ENCODE measurements at regions not wholly inside any gene's neighbourhood (a gene's known extent, or its start where the extent isn't known, plus 50 kb on each side); places are given as distances from the start of the nearest gene placed in this dataset.

- DNase-seq (ENCODE audit: low read depth), result no peak
These were observed 99.7 kb upstream of the KLHL29 start for GRCh38 chr2:23285091-23285800.

DNA sequence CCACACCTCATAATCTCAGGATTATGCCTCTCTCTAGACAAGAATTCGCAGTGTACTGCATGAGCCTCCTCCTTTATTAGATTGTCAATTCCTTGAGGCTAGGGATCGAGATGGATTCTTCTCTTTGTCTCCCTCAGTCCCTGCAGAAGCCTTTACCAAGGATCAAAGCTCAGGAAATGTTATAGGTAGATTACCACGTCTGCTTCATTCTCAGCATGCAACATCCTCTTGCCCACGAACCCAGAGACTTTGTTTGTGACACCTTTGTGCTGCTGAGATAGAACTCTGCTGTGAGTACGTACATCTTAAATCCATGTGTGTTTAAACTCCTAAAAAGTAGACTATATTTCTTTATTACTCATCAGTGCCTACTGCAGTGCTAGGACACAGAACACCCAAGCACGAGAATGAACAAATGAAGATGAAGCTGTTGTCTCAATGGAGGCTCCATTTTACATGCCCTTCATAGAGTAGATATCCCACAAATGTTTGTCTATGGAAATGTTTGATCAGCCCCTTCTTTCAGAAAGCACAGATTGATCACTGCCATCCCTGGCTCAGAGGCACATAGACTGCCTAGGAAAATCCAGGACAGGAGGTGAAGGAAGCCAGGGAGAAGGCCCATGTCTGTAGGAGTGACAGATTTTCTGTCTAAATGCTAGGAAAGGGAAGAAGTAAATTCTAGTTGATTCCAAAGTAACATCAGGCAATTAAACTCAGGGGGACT lies 98.8 kb upstream of the KLHL29 start:
- DNase-seq (ENCODE audit: low read depth), result no peak

DNA sequence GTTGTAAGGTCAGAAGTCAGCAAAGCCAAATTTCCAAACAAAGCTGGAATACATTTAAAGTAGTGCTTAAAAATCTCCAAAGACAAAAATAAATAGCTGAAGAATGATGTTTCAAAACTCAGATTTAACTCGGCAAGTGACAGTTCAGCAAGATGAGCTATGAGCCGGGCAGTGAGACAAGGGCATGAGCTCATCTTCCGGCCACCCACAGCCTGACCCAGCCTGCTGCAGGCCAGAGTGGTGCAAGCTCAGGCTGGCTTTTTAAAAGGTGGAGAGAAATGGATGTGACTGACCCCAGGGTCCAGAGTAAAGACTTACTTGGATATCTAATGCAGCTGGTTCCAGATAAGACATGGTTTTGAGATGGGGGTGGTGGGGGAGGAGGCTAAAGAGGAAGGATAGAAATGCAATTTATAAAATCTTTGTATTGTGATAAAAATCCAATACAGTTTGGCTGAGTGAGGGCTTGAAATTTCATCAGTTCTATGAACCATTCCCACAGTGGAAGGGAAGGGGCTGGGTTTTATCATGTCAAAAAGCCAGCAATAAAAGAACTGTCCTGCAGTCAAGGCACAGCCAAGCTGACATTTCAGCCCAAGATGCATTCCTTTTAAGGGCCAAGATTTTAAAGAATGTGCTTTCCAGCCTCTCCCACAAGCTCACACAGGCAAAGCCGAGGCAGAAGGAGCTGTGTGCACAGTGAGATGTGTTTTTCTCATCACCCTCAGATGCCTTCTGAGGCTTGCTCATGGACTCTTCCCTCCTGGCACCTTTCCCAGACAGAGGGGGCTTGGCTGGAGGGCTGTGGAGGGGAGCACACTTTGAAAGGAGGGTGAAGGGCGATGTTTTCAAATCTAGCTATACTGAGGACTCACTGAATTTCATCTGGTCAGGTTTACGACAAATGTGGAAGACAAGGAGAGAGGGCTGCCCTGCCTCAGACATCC lies 97.9 kb upstream of the KLHL29 start:
- DNase-seq (ENCODE audit: low read depth), result peak; percentile 7

- DNase-seq (ENCODE audit: low read depth), result no peak
These were observed 95.3 kb upstream of the KLHL29 start for GRCh38 chr2:23289671-23290070.

DNA sequence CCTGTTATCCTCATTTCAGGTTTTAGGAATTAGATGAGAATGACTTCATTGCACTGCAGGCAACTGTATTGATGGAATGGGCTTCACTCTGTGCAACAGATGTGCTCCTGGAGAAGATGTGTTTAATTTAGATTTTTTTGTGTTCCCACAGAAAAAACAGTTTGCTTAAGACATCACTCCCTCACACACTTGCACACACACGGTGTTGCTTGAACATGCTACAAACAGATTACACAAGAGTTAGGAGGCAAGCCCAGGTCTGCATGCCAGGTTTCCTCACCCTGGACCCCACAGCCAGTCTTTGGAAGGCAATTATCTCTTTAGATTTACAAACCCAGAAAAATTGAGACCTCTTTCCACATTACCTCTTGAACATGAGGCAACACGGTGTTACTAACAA lies 93.7 kb upstream of the KLHL29 start:
- DNase-seq (ENCODE audit: low read depth), result no peak

GRCh38 chr2:23292024-23292423 lies 93.0 kb upstream of the KLHL29 start:
- DNase-seq (ENCODE audit: low read depth), result no peak

DNA sequence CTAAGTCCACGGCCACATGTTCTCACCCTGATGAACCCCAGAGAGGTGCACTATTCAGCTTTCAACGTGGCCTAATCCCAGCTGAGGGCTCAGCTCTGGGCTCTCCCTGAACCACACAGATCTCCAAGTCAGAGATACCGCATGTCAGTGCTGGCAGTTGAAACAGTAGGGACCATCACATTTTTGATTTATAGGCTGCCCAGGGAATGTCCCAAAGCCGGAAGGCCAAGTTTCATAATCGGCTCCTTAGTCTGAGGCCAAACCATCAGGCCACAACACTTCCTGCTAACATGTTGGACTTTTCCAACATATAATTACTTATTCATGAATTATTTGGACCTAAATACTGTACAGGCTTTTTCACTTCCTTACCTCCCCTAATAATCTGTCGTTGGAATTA lies 91.9 kb upstream of the KLHL29 start:
- DNase-seq (ENCODE audit: low read depth), result peak; percentile 43

DNA sequence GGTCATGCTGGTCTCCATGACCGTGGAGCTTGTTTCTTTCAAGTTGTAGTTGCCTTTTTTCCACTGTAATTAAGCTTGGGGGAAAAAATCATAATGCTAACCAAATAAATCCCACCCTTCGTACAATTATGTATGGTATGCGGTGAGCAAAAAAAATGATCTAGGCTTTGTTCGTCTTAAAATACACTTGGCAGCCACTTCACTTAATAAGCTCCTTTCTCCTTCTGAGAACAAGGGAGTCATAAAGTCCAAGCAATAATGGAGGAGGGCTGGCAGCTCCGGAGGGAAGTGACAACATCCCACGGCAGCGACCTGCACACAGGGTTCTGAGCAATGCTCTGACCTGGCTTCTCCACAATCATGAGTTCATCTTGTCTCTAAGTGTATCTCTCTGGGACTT lies 91.2 kb upstream of the KLHL29 start:
- DNase-seq (ENCODE audit: low read depth), result no peak

DNA sequence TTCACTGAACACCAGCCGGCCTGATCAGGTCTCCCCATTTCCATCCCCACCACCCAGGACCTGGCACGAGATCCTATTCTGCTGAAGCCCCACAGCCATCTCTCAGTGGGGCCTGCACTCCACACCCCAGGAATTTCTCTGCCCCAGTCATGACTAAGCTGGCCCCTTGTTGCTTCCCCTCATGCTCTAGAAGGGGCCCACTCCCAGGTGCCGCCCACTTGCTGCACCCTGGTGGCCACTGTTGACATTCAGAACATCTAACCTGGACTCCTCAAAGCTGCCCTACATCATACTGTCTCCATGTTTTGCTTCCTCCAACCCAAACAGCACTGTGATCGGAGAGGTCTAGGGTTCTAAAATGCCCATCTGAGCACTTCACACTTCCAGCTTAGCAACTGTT lies 90.7 kb upstream of the KLHL29 start:
- DNase-seq (ENCODE audit: low read depth), result no peak

DNA sequence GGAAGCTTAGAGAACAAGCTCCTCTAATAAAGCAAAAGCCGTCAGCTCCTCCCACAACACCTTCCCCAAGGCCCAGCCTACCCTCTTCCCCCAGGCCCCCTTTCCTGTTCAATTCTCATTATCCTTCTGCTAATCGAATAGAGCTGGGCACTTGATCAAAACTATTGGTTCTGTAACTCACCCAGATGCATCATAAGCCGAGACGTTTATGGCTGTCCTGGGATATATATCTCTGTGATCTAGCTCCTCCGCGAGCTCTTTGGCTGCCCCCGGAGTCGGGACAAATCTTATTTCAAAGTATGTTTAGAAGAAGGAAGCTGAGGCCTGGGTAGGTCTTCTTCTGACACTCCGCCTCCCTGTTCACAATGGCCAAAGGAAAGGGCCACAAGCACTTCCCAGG lies 88.3 kb upstream of the KLHL29 start:
- DNase-seq (ENCODE audit: low read depth), result no peak

GRCh38 chr2:23297112-23297511 lies 87.9 kb upstream of the KLHL29 start:
- DNase-seq (ENCODE audit: low read depth), result no peak

- DNase-seq (ENCODE audit: low read depth), result no peak
These were observed 86.4 kb upstream of the KLHL29 start for GRCh38 chr2:23298551-23298950.

GRCh38 chr2:23299476-23300195 lies 85.3 kb upstream of the KLHL29 start:
- no peak for DNase-seq (ENCODE audit: low read depth)

GRCh38 chr2:23301136-23301535 lies 83.8 kb upstream of the KLHL29 start:
- no peak for DNase-seq (ENCODE audit: low read depth)

DNA sequence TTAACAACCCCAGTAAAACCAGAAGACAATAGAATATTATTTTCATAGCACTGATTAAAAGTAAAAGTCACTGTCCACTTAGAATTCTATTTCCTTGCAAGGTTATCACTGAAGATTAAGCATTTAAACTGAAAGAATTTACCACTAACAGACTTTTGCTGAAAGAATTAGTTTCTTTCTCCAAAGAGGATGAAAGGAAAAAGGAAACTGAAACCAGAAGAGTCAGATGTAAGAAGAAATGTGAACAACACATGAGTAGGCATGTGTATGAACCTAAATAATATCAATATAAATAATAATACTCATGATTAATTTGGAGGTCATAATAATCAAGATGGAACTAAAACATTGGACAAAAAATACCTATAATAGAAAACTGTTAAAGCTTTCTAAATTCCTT lies 82.4 kb upstream of the KLHL29 start:
- DNase-seq (ENCODE audit: low read depth), result no peak

DNA sequence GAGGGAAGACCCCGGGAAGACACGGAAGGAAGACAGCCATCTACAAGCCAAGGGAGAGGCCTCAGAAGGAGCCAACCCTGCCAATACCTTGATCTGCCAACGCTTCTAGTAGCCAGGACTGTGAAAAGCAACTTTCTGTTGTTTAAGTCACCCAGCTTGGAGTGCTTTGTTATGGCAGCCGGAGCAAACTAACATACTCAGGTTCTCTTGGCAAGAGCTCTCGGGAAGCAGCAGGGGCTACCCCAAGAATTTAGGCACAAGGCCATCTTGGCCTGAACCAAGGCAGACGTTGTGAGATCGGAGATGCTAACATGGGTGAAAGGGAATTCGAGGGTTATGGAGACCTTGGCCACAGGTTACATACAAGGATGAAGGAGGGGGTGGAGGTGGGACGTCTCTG lies 78.6 kb upstream of the KLHL29 start:
- DNase-seq (ENCODE audit: low read depth), result no peak

GRCh38 chr2:23311186-23311585 lies 73.8 kb upstream of the KLHL29 start:
- no peak for DNase-seq (ENCODE audit: low read depth)

DNA sequence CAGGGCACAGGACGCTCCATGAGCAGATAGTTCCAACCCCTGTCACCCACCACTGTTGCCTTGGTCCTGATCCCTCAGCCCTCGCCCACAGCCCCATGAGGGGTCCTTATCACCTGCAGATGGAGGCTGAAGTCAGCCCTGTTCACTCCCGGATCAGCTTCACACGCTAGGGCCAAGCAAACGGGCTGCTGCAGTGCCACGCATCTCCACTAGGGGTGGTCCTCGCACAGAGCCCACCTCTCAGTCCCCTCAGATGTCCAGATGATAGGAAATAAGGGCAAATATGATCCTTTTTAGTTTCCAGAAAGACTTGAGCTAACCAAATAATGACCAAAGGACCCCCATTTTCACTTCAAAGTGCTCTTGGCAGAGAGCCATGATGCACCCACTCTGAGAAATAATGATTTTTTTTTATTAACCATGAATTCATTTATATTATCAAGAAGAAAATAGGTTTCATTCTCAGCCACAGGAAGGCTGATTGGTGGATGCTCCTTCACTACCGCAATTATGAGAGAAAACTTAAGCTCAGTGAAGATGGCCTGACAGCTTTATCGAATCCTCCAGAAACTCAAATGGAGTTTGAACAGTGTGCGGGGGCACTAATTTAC lies 71.9 kb upstream of the KLHL29 start:
- DNase-seq (ENCODE audit: low read depth), result no peak

DNA sequence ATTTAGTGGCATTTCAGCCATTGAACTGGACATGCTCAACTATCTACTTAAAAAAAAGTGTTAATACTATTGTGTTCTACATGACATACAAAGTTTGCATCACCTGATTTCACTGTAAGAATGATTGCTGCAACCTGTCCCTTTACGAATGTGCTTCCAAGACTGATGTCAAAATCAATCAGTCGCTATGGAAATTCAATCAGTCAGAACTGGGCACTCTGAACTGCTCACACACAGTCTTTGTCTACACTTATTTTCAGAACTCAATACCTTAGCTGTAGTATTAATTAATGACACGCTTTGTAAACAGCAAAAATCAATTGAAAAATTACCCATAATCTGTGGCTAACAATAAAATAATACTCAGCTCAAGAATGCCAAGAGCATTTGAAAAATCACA lies 70.3 kb upstream of the KLHL29 start:
- no peak for DNase-seq (ENCODE audit: low read depth)

DNA sequence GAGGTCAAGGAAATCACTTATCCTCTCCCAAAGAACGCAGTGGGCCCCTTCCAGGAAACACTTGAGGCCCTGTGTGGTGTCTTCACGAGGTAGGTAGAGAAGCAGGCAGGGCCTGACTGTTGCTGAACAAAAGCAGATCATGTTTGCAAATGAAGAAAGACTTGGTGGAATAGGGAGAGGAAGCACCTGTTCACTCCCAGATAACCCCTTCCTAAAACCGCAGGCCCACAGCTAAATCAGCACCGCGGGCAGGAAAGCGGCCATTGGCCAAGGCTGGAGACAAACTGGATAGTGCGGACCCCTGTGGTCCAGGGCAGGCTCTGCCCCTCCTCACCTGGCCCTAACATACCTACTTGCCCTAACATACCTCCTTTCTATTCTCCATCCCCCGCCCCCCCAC lies 64.9 kb upstream of the KLHL29 start:
- DNase-seq (ENCODE audit: low read depth), result no peak

DNA sequence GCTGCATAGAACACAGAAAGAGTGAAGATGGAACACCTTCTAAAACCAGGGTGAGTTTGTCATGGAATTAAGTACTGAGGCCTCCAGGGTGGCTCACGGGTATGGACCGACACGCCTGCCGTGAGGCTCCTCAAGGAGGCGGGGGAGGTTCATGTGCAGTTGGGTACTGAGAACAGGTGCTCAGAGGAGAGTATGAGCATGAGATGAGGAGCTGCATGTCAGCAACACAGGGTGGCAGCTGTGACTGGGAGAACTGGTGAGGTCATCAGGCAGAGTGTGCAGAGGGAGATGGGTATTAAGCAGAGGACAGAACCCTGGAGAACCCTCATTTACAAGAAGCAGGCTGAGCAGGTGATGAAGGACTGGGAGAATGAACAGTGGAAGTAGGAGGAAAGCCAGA lies 63.2 kb upstream of the KLHL29 start:
- DNase-seq (ENCODE audit: low read depth), result no peak
